WI38 (cell line): ENCODE measurements at regions not wholly inside any gene's neighbourhood (a gene's known extent, or its start where the extent isn't known, plus 50 kb on each side); places are given as distances from the start of the nearest gene placed in this dataset.

ENCODE experiments used
- H3K4me3 ChIP-seq: 2 replicates; pipeline ENCODE4 v1.5.1; 2011; ENCODE audit warnings: low read depth, mild to moderate bottlenecking, control low read depth, low read length
- TF ChIP-seq, protein P1 (sequence below): IDR thresholded peaks from 2 replicates; pipeline ENCODE4 v1.5.1; 2012; ENCODE audit warnings: low read depth, mild to moderate bottlenecking, control low read depth, low read length

DNA sequence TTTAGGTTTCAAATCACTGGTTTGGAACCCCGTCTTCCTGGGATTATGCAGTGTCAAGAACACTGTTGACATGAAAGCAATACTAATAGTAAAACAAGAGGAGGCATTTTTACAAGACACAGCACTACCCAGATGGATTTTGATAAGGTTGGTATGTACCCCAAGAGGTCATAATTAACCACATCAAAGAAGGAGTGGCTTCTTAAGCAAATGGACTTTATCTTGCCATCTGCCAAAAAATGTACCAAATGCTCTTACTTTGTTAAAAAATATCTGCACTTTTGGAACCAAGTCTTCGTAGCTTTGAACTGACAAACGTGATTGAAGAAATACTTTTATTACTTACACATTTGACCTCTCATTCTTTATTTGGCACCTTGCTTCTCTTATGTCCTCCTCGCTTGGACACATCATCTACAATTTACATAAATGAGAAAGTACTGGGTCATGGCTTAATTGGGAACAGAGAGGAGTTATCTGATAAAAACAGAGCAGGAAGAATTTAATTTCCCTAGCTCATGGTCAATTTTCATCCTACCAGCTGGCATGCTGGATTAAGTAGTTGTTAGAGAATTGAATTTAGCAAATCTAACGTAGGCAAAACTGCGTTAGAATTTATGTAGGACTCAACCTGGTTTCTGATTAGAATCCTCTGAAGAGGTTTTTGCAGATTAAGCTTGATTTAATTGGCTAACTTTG is 54.5 kb upstream of the PRICKLE1 start:
- TF ChIP-seq, protein P1, sequence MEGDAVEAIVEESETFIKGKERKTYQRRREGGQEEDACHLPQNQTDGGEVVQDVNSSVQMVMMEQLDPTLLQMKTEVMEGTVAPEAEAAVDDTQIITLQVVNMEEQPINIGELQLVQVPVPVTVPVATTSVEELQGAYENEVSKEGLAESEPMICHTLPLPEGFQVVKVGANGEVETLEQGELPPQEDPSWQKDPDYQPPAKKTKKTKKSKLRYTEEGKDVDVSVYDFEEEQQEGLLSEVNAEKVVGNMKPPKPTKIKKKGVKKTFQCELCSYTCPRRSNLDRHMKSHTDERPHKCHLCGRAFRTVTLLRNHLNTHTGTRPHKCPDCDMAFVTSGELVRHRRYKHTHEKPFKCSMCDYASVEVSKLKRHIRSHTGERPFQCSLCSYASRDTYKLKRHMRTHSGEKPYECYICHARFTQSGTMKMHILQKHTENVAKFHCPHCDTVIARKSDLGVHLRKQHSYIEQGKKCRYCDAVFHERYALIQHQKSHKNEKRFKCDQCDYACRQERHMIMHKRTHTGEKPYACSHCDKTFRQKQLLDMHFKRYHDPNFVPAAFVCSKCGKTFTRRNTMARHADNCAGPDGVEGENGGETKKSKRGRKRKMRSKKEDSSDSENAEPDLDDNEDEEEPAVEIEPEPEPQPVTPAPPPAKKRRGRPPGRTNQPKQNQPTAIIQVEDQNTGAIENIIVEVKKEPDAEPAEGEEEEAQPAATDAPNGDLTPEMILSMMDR, result no peak

GRCh38 chr12:42641221-42641885 is 51.8 kb upstream of the PRICKLE1 start:
- TF ChIP-seq, protein P1, result no peak

More for the DNA sequence above, 54.5 kb upstream of the PRICKLE1 start:
- no peak overlapping the region for H3K4me3 ChIP-seq

DNA sequence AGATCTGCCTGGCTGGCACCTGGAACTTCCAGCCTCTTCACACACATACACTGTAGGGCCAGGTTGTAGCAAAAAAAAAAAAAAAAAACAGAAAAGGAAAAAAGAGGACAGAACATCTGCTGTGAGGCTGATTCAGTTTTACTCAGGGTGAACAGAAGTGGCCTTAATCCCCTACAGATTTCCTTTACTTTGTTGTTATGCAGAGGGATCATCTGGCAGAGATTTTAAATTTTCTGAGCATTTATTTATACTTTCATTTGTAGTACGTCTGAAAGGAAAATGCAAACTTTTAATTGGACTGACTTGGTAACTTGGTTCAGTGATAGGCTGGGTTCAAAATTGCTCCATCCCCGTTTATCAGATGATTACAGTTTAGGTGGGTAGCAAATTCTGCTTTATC is 50.8 kb upstream of the PRICKLE1 start:
- TF ChIP-seq, protein P1, result no peak
- H3K4me3 ChIP-seq, result no peak overlapping the region

More at GRCh38 chr12:42641221-42641885, 51.8 kb upstream of the PRICKLE1 start:
- H3K4me3 ChIP-seq, result no peak overlapping the region

GRCh38 chr12:42639556-42639955 is 50.0 kb upstream of the PRICKLE1 start:
- TF ChIP-seq, protein P1, result no peak

More at GRCh38 chr12:42639556-42639955, 50.0 kb upstream of the PRICKLE1 start:
- no peak overlapping the region for H3K4me3 ChIP-seq
